ENCODE measurements at regions not wholly inside any gene's neighbourhood (a gene's known extent, or its start where the extent isn't known, plus 50 kb on each side); places are given as distances from the start of the nearest gene placed in this dataset.
"Not testable (repeated sequence)": the region's sequence is repeated elsewhere in the genome, so short reads cannot be mapped to it uniquely, and the experiment has no call there.

DNA sequence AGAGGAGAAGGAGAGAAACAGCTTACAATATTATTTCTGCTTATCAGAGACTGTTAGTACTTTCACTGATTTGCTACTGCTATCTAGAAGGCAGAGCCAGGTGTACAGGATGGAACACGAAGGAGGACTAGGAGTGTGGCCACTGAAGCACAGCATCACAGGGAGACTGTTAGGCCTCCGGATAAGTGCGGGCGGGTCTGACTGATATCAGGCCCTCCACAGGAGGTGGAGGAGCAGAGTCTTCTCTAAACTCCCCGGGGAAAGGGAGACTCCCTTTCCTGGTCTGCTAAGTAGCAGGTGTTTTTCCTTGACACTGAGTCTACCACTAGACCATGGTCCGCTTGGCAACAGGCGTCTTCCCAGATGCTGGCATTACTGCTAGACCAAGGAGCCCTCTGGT, 1065.2 kb downstream of the TMEM121 start:
- TF ChIP-seq CTCF, POLR2A, EP300 (IDR thresholded peaks at IDR 0.05): not testable (repeated sequence)
